IMR-90 (cell line): ENCODE measurements at regions not wholly inside any gene's neighbourhood (a gene's known extent, or its start where the extent isn't known, plus 50 kb on each side); places are given as distances from the start of the nearest gene placed in this dataset.

Source experiments
- ATAC-seq: fragments of 200-7000 bp; cut with Tn5 transposase; 2 replicates; pipeline ENCODE4 v1.9.1; 2020; ENCODE audit warnings: low read depth, mild to moderate bottlenecking, moderate library complexity
- BruUV-seq: library from RNA; stranded (reverse); fragments of 400-500 nt; replicated peaks from 2 replicates; lab custom pipeline; 2021; lab: Mats Ljungman, UMichigan
- CTCF ChIA-PET: fragments of 300-600 bp; formaldehyde crosslinking; extraction: SDS; loops from one replicate; lab custom pipeline; 2021; ENCODE audit warnings: antibody characterized with exemption; lab: Yijun Ruan, JAX
- POLR2A ChIA-PET: fragments of 300-600 bp; sonication (Branson Sonifier 250); formaldehyde crosslinking; loops from one replicate; lab custom pipeline; 2022; ENCODE audit warnings: antibody characterized with exemption; ENCODE audit not compliant: unreplicated experiment; lab: Charles Lee
- DNase-seq: peaks from one replicate; pipeline ENCODE4 v3.0.0; 2013
- H2AFZ ChIP-seq: replicated peaks from 2 replicates; pipeline ENCODE3; 2013; ENCODE audit warnings: low read length, mild to moderate bottlenecking; ENCODE audit not compliant: poor library complexity
- H2AK5ac ChIP-seq: 2 replicates; pipeline ENCODE4 v1.6.1; 2013; ENCODE audit warnings: low read depth, low read length, inconsistent platforms
- H2AK9ac ChIP-seq: replicated peaks from 2 replicates; pipeline ENCODE3; 2013; ENCODE audit warnings: mild to moderate bottlenecking, low read depth, low read length, moderate library complexity; ENCODE audit not compliant: poor library complexity
- H2BK120ac ChIP-seq: 2 replicates; pipeline ENCODE4 v1.6.1; 2013; ENCODE audit warnings: low read depth, low read length, inconsistent platforms
- H2BK15ac ChIP-seq: 3 replicates; pipeline ENCODE4 v1.6.1; 2013; ENCODE audit warnings: low read depth, low read length, inconsistent platforms
- H2BK20ac ChIP-seq: 2 replicates; pipeline ENCODE4 v1.6.1; 2013; ENCODE audit warnings: low read depth, mild to moderate bottlenecking, inconsistent platforms, low read length, moderate library complexity
- H2BK5ac ChIP-seq: 2 replicates; pipeline ENCODE4 v1.6.1; 2013; ENCODE audit warnings: mild to moderate bottlenecking, low read depth, low read length, inconsistent platforms; ENCODE audit not compliant: poor library complexity, severe bottlenecking
- H3K14ac ChIP-seq: replicated peaks from 2 replicates; pipeline ENCODE4 v1.6.1; 2013; ENCODE audit warnings: low read depth, low read length, inconsistent platforms
- H3K18ac ChIP-seq: 2 replicates; pipeline ENCODE4 v1.6.1; 2013; ENCODE audit warnings: low read depth, low read length, control low read depth
- H3K23ac ChIP-seq: 2 replicates; pipeline ENCODE4 v1.6.1; 2013; ENCODE audit warnings: low read depth, low read length, inconsistent platforms
- H3K27ac ChIP-seq: 2 replicates; pipeline ENCODE4 v1.5.1; 2013; ENCODE audit warnings: mild to moderate bottlenecking, control low read depth, low read length; ENCODE audit not compliant: insufficient read depth
- H3K27me3 ChIP-seq: 2 replicates; pipeline ENCODE4 v1.6.1; 2013; ENCODE audit warnings: low read length; ENCODE audit not compliant: control insufficient read depth, insufficient read depth
- H3K36me3 ChIP-seq: 2 replicates; pipeline ENCODE4 v1.6.1; 2013; ENCODE audit warnings: low read length, mixed read lengths; ENCODE audit not compliant: control insufficient read depth, insufficient read depth
- H3K4ac ChIP-seq: 2 replicates; pipeline ENCODE4 v1.6.1; 2013; ENCODE audit warnings: low read depth, low read length, inconsistent platforms
- H3K4me1 ChIP-seq: 2 replicates; pipeline ENCODE4 v1.6.1; 2013; ENCODE audit warnings: low read length, mixed read lengths; ENCODE audit not compliant: control insufficient read depth, insufficient read depth
- H3K4me2 ChIP-seq: 2 replicates; pipeline ENCODE4 v1.6.1; 2013; ENCODE audit warnings: low read depth, mild to moderate bottlenecking, control low read depth, low read length, moderate library complexity
- H3K4me3 ChIP-seq: 2 replicates; pipeline ENCODE4 v1.5.1; 2013; ENCODE audit warnings: low read depth, mild to moderate bottlenecking, control low read depth, low read length, moderate library complexity; ENCODE audit not compliant: insufficient read depth
- H3K56ac ChIP-seq: 2 replicates; pipeline ENCODE4 v1.6.1; 2013; ENCODE audit warnings: low read length, inconsistent platforms; ENCODE audit not compliant: insufficient read depth; ENCODE audit errors: extremely low read depth
- H3K79me1 ChIP-seq, 2 experiments: 2 replicates each; pipeline ENCODE4 v1.6.1; 2013; ENCODE audit warnings: low read length in 2 of 2, inconsistent platforms in 1 of 2, low read depth in 1 of 2
- H3K9ac ChIP-seq: 2 replicates; pipeline ENCODE4 v1.6.1; 2013; ENCODE audit warnings: low read depth, low read length, control low read depth
- H3K9me1 ChIP-seq: 2 replicates; pipeline ENCODE4 v1.6.1; 2013; ENCODE audit warnings: low read length, inconsistent platforms; ENCODE audit not compliant: insufficient read depth
- H3K9me3 ChIP-seq: 2 replicates; pipeline ENCODE4 v1.6.1; 2013; ENCODE audit warnings: low read length; ENCODE audit not compliant: control insufficient read depth, insufficient read depth
- H4K20me1 ChIP-seq: 2 replicates; pipeline ENCODE4 v1.6.1; 2013; ENCODE audit warnings: low read length, inconsistent platforms; ENCODE audit not compliant: insufficient read depth
- H4K5ac ChIP-seq: 2 replicates; pipeline ENCODE4 v1.6.1; 2013; ENCODE audit warnings: mild to moderate bottlenecking, low read depth, low read length, control low read depth
- H4K8ac ChIP-seq, 2 experiments: 2 replicates each; pipeline ENCODE4 v1.6.1; 2013; ENCODE audit warnings: low read depth in 2 of 2, low read length in 2 of 2, control low read depth in 1 of 2, inconsistent platforms in 1 of 2
- H4K91ac ChIP-seq: 2 replicates; pipeline ENCODE4 v1.6.1; 2013; ENCODE audit warnings: low read depth, low read length, inconsistent platforms; ENCODE audit not compliant: insufficient read depth
- BHLHE40 ChIP-seq: fragments of 150-350 bp; IDR thresholded peaks from 2 replicates; pipeline ENCODE4 v1.6.1; 2016; ENCODE audit warnings: mild to moderate bottlenecking, low read depth, low read length
- CEBPB ChIP-seq: IDR thresholded peaks from 2 replicates; pipeline ENCODE4 v1.6.1; 2012; ENCODE audit warnings: low read depth, low read length, improper control_type of control experiment
- CTCF ChIP-seq: conservative IDR thresholded peaks from 2 replicates; pipeline ENCODE4 v1.5.1; 2012; ENCODE audit warnings: mild to moderate bottlenecking, low read depth, low read length, improper control_type of control experiment
- ELK1 ChIP-seq: fragments of 150-350 bp; IDR thresholded peaks from 2 replicates; pipeline ENCODE4 v1.6.1; 2016; ENCODE audit warnings: low read depth, mild to moderate bottlenecking, low read length, moderate library complexity, borderline replicate concordance
- MAFK ChIP-seq: IDR thresholded peaks from 2 replicates; pipeline ENCODE4 v1.6.1; 2012; ENCODE audit warnings: low read depth, low read length, improper control_type of control experiment
- MAZ ChIP-seq: IDR thresholded peaks from 2 replicates; pipeline ENCODE4 v1.6.1; 2012; ENCODE audit warnings: low read depth, mild to moderate bottlenecking, low read length, improper control_type of control experiment, moderate library complexity, borderline replicate concordance
- MXI1 ChIP-seq: IDR thresholded peaks from 2 replicates; pipeline ENCODE4 v1.6.1; 2012; ENCODE audit warnings: low read depth, mild to moderate bottlenecking, low read length, moderate library complexity, borderline replicate concordance
- NFE2L2 ChIP-seq: fragments of 150-350 bp; IDR thresholded peaks from 2 replicates; pipeline ENCODE4 v1.6.1; 2016; ENCODE audit warnings: low read depth, mild to moderate bottlenecking, low read length
- POLR2A ChIP-seq: IDR thresholded peaks from 2 replicates; pipeline ENCODE4 v1.6.1; 2012; ENCODE audit warnings: mild to moderate bottlenecking, low read depth, low read length
- RAD21 ChIP-seq: IDR thresholded peaks from 2 replicates; pipeline ENCODE4 v1.6.1; 2012; ENCODE audit warnings: low read length, improper control_type of control experiment
- RCOR1 ChIP-seq: IDR thresholded peaks from 2 replicates; pipeline ENCODE4 v1.6.1; 2012; ENCODE audit warnings: mild to moderate bottlenecking, low read length, improper control_type of control experiment; ENCODE audit not compliant: insufficient replicate concordance
- RFX5 ChIP-seq: IDR thresholded peaks from 2 replicates; pipeline ENCODE4 v1.8.0; 2012; ENCODE audit warnings: low read depth, mild to moderate bottlenecking, low read length, moderate library complexity
- SMC3 ChIP-seq: fragments of 150-350 bp; IDR thresholded peaks from 2 replicates; pipeline ENCODE4 v1.6.1; 2016; ENCODE audit warnings: low read depth, mild to moderate bottlenecking, antibody characterized with exemption, low read length, moderate library complexity
- USF2 ChIP-seq: fragments of 150-350 bp; IDR thresholded peaks from 2 replicates; pipeline ENCODE4 v1.6.1; 2017; ENCODE audit warnings: mild to moderate bottlenecking, antibody characterized with exemption, low read length, low read depth
- WGBS, 2 experiments: methylation state at CpG; one replicate each; pipeline versions ENCODE4 v1.1.5 to v1.1.7; 2013; ENCODE audit warnings: missing lambda C conversion rate in 2 of 2; ENCODE audit not compliant: insufficient read length in 1 of 2; ENCODE audit errors: extremely low coverage in 2 of 2; 5-methylcytosine and 5-hydroxymethylcytosine counted together
- dilution Hi-C: fragments of 300-500 bp; cut with HindIII; formaldehyde crosslinking; loops from one replicate; pipeline ENCODE4 v1.14.3; 2018; ENCODE audit warnings: low sequenced_read_pairs; ENCODE audit not compliant: unreplicated experiment
- in situ Hi-C: fragments of 300-500 bp; cut with MboI; formaldehyde crosslinking; loops from 3 replicates; pipeline ENCODE4 v1.14.3; 2019; ENCODE audit warnings: low sequenced_read_pairs, inconsistent platforms, mixed read lengths
- intact Hi-C: fragments of 100-400 bp; cut with micrococcal nuclease; formaldehyde crosslinking; loops from 2 replicates; pipeline ENCODE4 v1.10.0; 2022

- Histone ChIP-seq H3K56ac (no peak overlapping the region), H3K79me1 (no peaks in the 10 kb centered on the region), H4K8ac (no peak overlapping the region), H3K36me3 (no peaks in the 10 kb centered on the region), H3K9me1 (no peaks in the 10 kb centered on the region), H3K27ac (no peak overlapping the region), H3K4ac (no peak overlapping the region), H3K9ac (no peak overlapping the region), H3K23ac (no peak overlapping the region), H2BK15ac (no peak overlapping the region), H3K4me3 (no peak overlapping the region), H3K27me3 (no peaks in the 10 kb centered on the region), H2BK5ac (no peak overlapping the region), H4K91ac (no peak overlapping the region), H2BK20ac (no peak overlapping the region), H2AK5ac (no peak overlapping the region), H3K9me3 (0 out of 2 replicates have a peak, but pooled peaks cover 2% of the 10 kb centered on the region), H4K20me1 (no peaks in the 10 kb centered on the region), H3K14ac (no peak overlapping the region), H2BK120ac (no peak overlapping the region), H3K4me1 (no peaks in the 10 kb centered on the region), H2AFZ (no peak overlapping the region), H3K4me2 (no peak overlapping the region), H3K18ac (no peak overlapping the region), H2AK9ac (no peak overlapping the region), H4K5ac (no peak overlapping the region)
- no peak for TF ChIP-seq SMC3
- no peak for TF ChIP-seq RAD21
- TF ChIP-seq MAZ: no peak
- TF ChIP-seq BHLHE40: no peak
- TF ChIP-seq MAFK: no peak
- no peak for TF ChIP-seq RFX5
- no peak for TF ChIP-seq NFE2L2
- TF ChIP-seq USF2: no peak
- no peak for TF ChIP-seq ELK1
- no peak for TF ChIP-seq CEBPB
- no peak for TF ChIP-seq CTCF
- no peak for TF ChIP-seq RCOR1
- no peak for TF ChIP-seq MXI1
- TF ChIP-seq POLR2A: no peak
- in situ Hi-C loops (no loop called here), dilution Hi-C loops (no loop called here), intact Hi-C loops (no loop called here)
- DNase-seq (no peak), ATAC-seq (no peak)
- ChIA-PET CTCF (no interaction called here), POLR2A (no interaction called here)
- BruUV-seq: no TSS peak
- WGBS, 2 experiments: no CpG with 5 or more reads among the region's 5 CpGs
Measured at GRCh38 chr4:153916273-153916755, 127.4 kb upstream of the SFRP2 start.
